BJ (cell line): ENCODE measurements at regions not wholly inside any gene's neighbourhood (a gene's known extent, or its start where the extent isn't known, plus 50 kb on each side); places are given as distances from the start of the nearest gene placed in this dataset.

ENCODE experiments used
- CTCF ChIA-PET: fragments of 350-600 bp; formaldehyde crosslinking; extraction: SDS; loops from one replicate; lab custom pipeline; 2021; ENCODE audit warnings: antibody characterized with exemption, inconsistent platforms; lab: Yijun Ruan, JAX
- POLR2A ChIA-PET: fragments of 300-600 bp; sonication (Branson Sonifier 250); formaldehyde crosslinking; extraction: SDS; loops from one replicate; lab custom pipeline; 2021; ENCODE audit warnings: antibody characterized with exemption; lab: Charles Lee
- DNase-seq: peaks from one replicate; pipeline ENCODE4 v3.0.0-alpha.2; 2011; ENCODE audit warnings: low read depth
- H3K27me3 ChIP-seq: 2 replicates; pipeline ENCODE4 v1.6.0; 2011; ENCODE audit warnings: low read length; ENCODE audit not compliant: control insufficient read depth, insufficient read depth
- H3K36me3 ChIP-seq: 2 replicates; pipeline ENCODE4 v1.5.1; 2011; ENCODE audit warnings: low read length; ENCODE audit not compliant: control insufficient read depth, insufficient read depth
- H3K4me3 ChIP-seq: 2 replicates; pipeline ENCODE4 v1.5.1; 2011; ENCODE audit warnings: low read depth, mild to moderate bottlenecking, control low read depth, low read length
- TF ChIP-seq, protein P1 (sequence below): IDR thresholded peaks from 2 replicates; pipeline ENCODE4 v1.5.1; 2011; ENCODE audit warnings: low read depth, mild to moderate bottlenecking, control low read depth, inconsistent platforms, low read length, moderate library complexity; ENCODE audit not compliant: insufficient read depth

DNA sequence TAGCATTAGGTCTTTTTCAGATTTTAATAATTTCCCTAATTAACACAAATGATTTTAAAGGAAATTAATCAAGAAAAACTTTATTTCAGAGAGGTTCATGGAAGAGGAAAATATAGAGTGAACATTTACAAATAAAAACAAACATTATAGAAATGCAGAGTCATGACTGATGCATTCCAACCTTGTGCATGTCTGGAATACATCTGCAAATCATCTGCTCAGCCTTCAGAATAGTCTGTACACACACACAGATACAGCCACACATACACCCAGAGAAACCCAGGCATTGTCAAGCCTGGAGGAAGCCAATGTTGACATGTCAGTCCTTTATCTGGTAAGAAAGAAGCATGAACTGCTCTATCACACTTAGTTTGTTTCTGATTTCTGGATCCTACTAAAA lies 61.3 kb upstream of the NFKB1 start:
- 0 out of 2 replicates have a peak overlapping the region, but pooled peaks have one; percentile 5 for H3K4me3 ChIP-seq
- H3K36me3 ChIP-seq = no peaks in the 10 kb centered on the region
- no peaks in the 10 kb centered on the region for H3K27me3 ChIP-seq
- ChIA-PET CTCF (interaction anchor here (1.4 kb wide), 1 partner anchor 168 kb away, joined by 3 read pairs; no protein-coding TSS in a partner anchor), POLR2A (no interaction called here)
- TF ChIP-seq, protein P1, sequence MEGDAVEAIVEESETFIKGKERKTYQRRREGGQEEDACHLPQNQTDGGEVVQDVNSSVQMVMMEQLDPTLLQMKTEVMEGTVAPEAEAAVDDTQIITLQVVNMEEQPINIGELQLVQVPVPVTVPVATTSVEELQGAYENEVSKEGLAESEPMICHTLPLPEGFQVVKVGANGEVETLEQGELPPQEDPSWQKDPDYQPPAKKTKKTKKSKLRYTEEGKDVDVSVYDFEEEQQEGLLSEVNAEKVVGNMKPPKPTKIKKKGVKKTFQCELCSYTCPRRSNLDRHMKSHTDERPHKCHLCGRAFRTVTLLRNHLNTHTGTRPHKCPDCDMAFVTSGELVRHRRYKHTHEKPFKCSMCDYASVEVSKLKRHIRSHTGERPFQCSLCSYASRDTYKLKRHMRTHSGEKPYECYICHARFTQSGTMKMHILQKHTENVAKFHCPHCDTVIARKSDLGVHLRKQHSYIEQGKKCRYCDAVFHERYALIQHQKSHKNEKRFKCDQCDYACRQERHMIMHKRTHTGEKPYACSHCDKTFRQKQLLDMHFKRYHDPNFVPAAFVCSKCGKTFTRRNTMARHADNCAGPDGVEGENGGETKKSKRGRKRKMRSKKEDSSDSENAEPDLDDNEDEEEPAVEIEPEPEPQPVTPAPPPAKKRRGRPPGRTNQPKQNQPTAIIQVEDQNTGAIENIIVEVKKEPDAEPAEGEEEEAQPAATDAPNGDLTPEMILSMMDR = no peak
- DNase-seq = peak; percentile 59

DNA sequence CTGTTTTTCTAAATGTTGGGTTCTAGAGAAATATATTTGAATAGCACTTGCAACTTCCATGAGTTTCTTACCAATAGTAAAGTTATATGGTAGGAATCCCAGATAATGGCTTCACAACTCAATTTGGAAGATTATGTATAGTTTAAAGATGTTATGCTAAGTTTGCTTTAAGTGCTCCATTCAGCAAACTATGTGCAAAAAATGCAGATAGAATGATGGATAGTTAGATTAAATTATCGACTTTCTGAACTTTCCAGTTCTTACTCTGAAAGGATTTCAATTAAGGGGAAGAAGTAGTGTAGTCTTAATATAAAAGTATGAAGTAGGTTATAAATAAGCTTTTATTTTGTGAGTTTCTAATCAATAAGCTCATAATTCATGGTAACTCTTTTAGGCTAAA lies 60.7 kb upstream of the NFKB1 start:
- TF ChIP-seq, protein P1 = no peak
- POLR2A ChIA-PET = no interaction called here
- H3K36me3 ChIP-seq = no peaks in the 10 kb centered on the region
- CTCF ChIA-PET = interaction anchor here (1.4 kb wide), 1 partner anchor 167 kb away, joined by 3 read pairs; no protein-coding TSS in a partner anchor
- no peak for DNase-seq
- H3K27me3 ChIP-seq = no peaks in the 10 kb centered on the region
- H3K4me3 ChIP-seq = no peak overlapping the region

DNA sequence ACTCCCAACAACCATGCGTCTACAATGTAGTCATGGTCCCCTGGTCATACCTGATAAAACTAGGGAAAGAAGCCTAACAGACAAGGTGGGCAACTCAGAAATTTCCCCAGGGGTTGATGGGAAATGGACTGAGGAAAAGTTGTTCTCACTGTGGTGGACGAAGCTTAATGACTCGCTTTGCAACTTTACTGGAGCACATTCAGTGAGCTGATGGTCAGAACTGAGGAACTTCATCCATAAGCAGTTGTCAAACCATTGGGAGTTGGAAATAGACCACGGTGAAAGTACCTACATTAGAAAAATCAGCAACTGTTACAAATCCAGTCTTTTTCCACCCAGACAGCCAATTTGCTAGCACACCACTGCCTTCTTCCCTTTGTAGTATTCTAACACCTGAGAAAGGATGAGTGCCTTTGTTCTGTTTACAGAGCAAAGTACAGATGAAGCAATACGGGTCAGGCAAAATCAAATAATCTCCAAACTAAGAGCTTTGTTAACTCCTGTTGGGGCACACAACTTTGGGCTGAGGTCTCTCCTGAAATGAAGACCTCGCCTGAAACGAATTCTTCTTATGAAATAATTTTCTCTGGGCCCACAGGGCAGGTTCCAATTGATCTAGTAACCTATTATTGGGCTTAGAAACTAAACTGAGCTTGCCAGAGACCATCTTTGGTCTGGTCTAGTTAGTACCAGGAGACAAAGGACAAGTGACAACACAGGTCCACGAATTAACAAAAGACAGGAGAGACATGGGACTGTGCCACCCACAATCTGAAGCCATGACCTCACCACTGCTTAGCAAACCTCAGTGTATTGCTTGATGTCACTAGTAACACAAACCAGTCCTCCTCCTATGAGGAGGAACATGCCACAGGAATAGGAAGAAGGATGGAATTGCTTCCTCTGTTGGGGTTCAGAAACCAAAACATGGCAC lies 58.9 kb upstream of the NFKB1 start:
- no peaks in the 10 kb centered on the region for H3K27me3 ChIP-seq
- TF ChIP-seq, protein P1 = no peak
- H3K36me3 ChIP-seq = no peaks in the 10 kb centered on the region
- no peak overlapping the region for H3K4me3 ChIP-seq
- no peak for DNase-seq
- ChIA-PET CTCF (interaction anchor here (1.5 kb wide), 1 partner anchor 658 kb away, joined by 4 read pairs; the partner anchor contains the start of gene BDH2), POLR2A (no interaction called here)

DNA sequence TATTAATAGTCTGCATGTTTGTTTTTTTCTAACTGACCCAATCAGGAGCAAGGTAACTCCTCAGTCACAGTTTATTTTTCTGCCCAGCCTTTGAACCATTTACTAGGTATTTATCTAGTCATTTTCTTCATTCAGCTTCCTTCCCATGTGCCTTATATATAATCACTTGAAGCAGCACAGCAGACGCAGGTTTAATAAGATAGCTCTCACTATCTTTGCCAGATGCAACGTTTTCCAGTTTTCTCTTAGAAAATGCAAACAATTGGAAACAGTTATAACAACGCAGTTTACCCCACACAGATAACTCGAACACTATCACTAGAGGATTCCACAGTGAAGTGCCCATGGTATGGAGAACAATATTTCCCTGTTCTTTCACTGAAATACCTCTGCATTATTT lies 56.4 kb upstream of the NFKB1 start:
- CTCF ChIA-PET = interaction anchor here (0.6 kb wide), 1 partner anchor 647 kb away, joined by 3 read pairs; no protein-coding TSS in a partner anchor
- TF ChIP-seq, protein P1 = no peak
- Histone ChIP-seq H3K4me3 (no peak overlapping the region), H3K36me3 (no peaks in the 10 kb centered on the region), H3K27me3 (no peaks in the 10 kb centered on the region)
- POLR2A ChIA-PET = no interaction called here
- DNase-seq = no peak

DNA sequence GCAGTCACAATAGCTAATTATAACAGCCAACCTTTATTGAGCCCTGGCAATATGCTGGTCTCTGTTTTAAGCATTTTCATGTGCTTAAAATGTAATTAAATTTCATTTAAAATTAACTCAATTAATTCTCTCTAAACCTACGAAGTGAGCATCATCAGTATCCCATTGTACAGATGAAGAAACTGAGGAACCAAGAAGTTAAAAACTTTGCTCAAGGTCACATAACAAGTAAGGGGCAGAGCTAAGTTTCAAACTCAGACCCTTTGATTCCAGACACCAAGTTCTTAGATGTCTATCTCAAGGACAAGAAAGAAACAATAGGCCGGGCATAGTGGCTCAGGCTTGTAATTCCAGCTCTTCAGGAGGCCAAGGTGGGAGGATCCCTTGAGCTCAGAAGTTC lies 55.9 kb upstream of the NFKB1 start:
- no peak overlapping the region for H3K4me3 ChIP-seq
- no peaks in the 10 kb centered on the region for H3K36me3 ChIP-seq
- H3K27me3 ChIP-seq = no peaks in the 10 kb centered on the region
- DNase-seq = no peak
- TF ChIP-seq, protein P1 = no peak
- ChIA-PET CTCF (interaction anchor here (1.3 kb wide), 1 partner anchor 21 kb away, joined by 4 read pairs; no protein-coding TSS in a partner anchor), POLR2A (no interaction called here)
